ENCODE measurements at regions not wholly inside any gene's neighbourhood (a gene's known extent, or its start where the extent isn't known, plus 50 kb on each side); places are given as distances from the start of the nearest gene placed in this dataset.
"Not testable (repeated sequence)": the region's sequence is repeated elsewhere in the genome, so short reads cannot be mapped to it uniquely, and the experiment has no call there.

DNA sequence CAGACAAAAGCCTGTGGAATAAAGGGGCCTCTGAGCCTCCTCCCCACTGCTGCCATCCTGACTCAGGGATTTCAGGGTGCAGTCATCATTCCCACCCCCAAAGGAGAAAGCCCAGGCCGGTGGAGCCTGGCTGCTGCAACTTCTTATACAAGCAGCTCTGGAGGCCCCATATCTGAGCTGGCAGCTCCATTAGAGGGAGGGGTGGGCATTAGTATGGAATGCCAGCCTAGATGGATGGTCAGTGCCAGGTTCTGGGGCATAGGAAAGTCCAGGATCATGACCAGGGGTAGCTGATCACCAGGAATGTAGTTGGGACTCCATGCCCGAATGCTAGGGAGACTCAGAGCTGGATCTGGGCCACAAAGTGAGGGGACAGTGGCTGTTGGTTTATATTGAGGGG is 581.0 kb downstream of the KCNJ18 start:
- Mint-ChIP-seq H3K27ac (ENCODE audit: unreplicated experiment) (no peak overlapping the region), H3K9me3 (peaks cover 32% of the 10 kb centered on the region), H3K4me3 (no peak overlapping the region), H3K36me3 (ENCODE audit: low read depth) (peaks cover 8% of the 10 kb centered on the region), H3K27me3 (ENCODE audit: low read depth) (no peaks in the 10 kb centered on the region), H3K4me1 (no peaks in the 10 kb centered on the region)
- TF ChIP-seq, protein P1, sequence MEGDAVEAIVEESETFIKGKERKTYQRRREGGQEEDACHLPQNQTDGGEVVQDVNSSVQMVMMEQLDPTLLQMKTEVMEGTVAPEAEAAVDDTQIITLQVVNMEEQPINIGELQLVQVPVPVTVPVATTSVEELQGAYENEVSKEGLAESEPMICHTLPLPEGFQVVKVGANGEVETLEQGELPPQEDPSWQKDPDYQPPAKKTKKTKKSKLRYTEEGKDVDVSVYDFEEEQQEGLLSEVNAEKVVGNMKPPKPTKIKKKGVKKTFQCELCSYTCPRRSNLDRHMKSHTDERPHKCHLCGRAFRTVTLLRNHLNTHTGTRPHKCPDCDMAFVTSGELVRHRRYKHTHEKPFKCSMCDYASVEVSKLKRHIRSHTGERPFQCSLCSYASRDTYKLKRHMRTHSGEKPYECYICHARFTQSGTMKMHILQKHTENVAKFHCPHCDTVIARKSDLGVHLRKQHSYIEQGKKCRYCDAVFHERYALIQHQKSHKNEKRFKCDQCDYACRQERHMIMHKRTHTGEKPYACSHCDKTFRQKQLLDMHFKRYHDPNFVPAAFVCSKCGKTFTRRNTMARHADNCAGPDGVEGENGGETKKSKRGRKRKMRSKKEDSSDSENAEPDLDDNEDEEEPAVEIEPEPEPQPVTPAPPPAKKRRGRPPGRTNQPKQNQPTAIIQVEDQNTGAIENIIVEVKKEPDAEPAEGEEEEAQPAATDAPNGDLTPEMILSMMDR (conservative IDR thresholded peaks at IDR 0.05) = no peak
- no peak for DNase-seq (ENCODE audit: low read depth, low spot score)

DNA sequence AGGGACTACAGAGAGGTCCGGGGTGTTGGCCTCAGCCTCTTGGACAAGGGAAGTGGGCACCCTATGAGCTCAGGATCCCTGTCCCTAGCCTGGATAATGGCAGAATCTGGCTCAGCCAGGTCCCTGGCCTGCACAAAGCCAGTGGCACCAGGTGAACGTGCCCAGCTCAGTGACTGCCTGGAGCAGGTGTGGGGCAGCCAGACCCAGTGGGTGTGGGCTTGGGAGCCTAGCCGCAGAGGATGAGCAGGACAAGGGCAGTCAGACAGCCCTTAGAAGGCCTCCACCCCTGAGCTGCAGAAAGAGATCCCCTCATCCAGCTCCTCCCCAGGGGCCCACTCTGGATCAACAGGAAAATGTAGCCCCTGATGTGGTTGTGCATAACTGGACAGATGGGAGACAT is 585.3 kb downstream of the KCNJ18 start:
- no peaks in the 10 kb centered on the region for H3K4me1 Mint-ChIP-seq
- H3K9me3 Mint-ChIP-seq = peaks cover 23% of the 10 kb centered on the region
- H3K27ac Mint-ChIP-seq (ENCODE audit: unreplicated experiment) = no peak overlapping the region
- no peak for DNase-seq (ENCODE audit: low read depth, low spot score)
- peaks cover 5% of the 10 kb centered on the region for H3K36me3 Mint-ChIP-seq (ENCODE audit: low read depth)
- H3K27me3 Mint-ChIP-seq (ENCODE audit: low read depth) = no peaks in the 10 kb centered on the region
- no peak overlapping the region for H3K4me3 Mint-ChIP-seq
- TF ChIP-seq, protein P1 (conservative IDR thresholded peaks at IDR 0.05) = no peak

DNA sequence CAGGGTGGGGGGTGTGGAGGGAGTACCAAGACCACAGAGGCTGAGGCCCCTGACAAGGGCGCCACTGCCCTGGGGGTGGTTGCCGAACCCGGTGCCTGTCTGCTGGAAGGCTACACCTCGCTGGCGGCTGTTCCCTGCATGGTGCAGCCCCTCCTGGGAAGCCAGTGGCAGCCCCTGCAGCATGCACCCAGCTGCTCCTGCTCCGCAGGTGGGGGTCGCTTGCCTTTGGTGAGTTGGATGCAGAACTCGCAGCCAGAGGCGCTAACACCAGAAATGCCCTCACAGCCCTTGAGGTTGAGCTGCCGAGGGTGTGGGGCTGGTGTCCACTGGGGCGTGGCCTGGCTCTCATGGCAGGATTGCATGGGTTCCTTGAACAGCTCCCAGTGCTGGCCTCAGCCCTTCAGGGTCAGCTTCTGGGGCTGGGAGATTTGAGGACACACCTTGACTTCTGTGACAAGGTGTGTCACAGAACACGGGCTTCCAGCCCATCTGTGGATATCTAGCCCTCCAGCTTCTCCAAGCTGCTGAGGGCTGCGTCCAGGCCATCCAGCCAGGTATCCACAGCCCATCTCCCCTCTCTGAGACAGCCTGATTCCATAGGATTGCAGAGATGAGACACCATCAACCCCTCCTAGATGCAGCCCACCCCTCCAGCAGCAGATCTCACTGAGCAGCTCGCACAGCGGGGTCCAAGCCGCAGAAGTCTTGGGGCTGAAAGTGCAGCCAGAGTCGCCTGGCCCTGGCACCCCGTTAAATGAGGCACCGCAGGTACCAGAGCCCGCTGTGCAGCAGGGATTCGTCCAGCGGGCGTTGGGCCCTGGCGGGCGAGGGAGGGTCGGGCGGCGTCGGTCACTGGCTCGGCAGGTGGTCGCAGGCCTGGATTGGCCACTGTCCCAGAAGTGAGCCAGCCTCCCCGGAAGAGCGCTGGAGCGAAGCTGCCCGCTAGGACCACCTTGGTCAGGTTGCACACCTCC is 586.3 kb downstream of the KCNJ18 start:
- no peak overlapping the region for H3K4me3 Mint-ChIP-seq
- TF ChIP-seq, protein P1 (conservative IDR thresholded peaks at IDR 0.05) = no peak
- H3K9me3 Mint-ChIP-seq = peaks cover 29% of the 10 kb centered on the region

DNA sequence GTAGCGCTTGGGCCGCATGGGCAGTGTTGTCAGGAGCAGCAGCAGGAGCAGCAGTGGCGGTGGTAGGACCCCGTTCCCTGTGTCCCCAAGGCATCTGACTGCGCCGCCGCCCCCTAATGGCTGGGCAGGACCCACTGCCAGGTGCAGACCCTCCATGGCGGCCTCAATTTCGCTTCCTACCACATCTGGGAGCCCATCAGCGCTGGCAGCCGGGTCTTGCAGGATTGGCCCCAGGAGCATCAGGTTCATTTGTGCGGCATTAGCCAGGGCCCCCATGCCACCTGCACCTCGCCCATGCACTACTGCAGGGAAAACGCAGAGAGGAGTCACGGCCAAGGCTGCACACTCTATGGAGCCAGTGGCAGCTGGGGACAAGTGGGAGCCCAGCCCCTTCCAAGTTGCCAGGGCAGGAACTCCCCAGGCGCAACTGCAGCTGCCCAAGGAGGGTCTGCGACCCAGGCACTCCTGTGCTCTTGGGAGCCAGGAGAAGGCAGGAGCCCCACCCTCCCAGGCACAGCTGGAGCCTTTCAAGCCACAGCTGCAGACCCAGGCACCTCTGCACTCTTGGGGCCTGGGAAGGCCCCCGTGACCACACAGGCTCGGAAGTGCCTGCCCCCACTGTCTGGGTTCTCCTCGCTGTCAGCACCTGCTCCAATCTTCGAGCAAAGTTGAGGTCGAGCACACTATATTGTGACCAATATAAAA is 594.2 kb downstream of the KCNJ18 start:
- peaks cover 11% of the 10 kb centered on the region for H3K9me3 Mint-ChIP-seq
- no peaks in the 10 kb centered on the region for H3K36me3 Mint-ChIP-seq (ENCODE audit: low read depth)
- no peaks in the 10 kb centered on the region for H3K4me1 Mint-ChIP-seq

More for the DNA sequence above, 586.3 kb downstream of the KCNJ18 start:
- Mint-ChIP-seq H3K4me1 (no peaks in the 10 kb centered on the region), H3K36me3 (ENCODE audit: low read depth) (peaks cover 5% of the 10 kb centered on the region), H3K27ac (ENCODE audit: unreplicated experiment) (no peak overlapping the region), H3K27me3 (ENCODE audit: low read depth) (no peaks in the 10 kb centered on the region)
- DNase-seq (ENCODE audit: low read depth, low spot score) = no peak

DNA sequence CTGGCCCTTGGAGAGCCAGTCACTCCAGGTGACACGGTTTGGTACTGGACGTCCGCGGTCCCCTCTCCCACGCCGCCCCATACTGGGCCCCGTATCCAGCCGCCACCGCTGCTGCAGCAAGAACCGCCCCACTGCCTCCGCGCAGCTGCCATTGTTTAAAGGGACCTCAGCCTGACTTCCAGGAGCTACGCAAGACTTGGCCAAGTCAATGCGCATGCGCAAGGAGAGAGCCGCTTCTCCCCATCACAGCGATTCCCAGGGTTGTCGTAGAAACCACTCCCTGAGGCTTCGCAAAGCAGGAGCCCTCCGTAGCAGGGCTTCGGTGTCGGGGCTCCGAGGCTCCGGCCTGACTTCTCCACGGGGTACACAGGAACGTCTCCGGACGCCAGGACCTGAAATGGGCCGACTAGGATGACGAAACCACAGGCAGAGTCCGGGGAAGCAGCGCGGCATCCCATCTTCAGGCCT is 606.2 kb downstream of the KCNJ18 start:
- not testable (repeated sequence) for H3K4me1 Mint-ChIP-seq; H3K4me3 Mint-ChIP-seq; H3K36me3 Mint-ChIP-seq (ENCODE audit: low read depth); H3K27me3 Mint-ChIP-seq (ENCODE audit: low read depth); H3K27ac Mint-ChIP-seq (ENCODE audit: unreplicated experiment); H3K9me3 Mint-ChIP-seq; DNase-seq (ENCODE audit: low read depth, low spot score)

More for the DNA sequence above, 594.2 kb downstream of the KCNJ18 start:
- H3K27ac Mint-ChIP-seq (ENCODE audit: unreplicated experiment) = no peak overlapping the region
- TF ChIP-seq, protein P1 (conservative IDR thresholded peaks at IDR 0.05) = no peak
- H3K4me3 Mint-ChIP-seq = no peak overlapping the region
- DNase-seq (ENCODE audit: low read depth, low spot score) = no peak
- no peaks in the 10 kb centered on the region for H3K27me3 Mint-ChIP-seq (ENCODE audit: low read depth)

Data from neural crest cell (in vitro differentiated cells).